DND-41 (cell line): ENCODE measurements at regions not wholly inside any gene's neighbourhood (a gene's known extent, or its start where the extent isn't known, plus 50 kb on each side); places are given as distances from the start of the nearest gene placed in this dataset.

ENCODE experiments used
- CTCF ChIP-seq: IDR thresholded peaks from 2 replicates; pipeline ENCODE4 v1.5.1; 2012; ENCODE audit warnings: borderline replicate concordance, low read length, moderate library complexity, mild to moderate bottlenecking; ENCODE audit not compliant: poor library complexity, severe bottlenecking; ENCODE audit errors: extremely low read depth
- EZH2 ChIP-seq: IDR thresholded peaks from 3 replicates; pipeline ENCODE4 v1.6.1; 2012; ENCODE audit warnings: borderline replicate concordance, low read depth, mild to moderate bottlenecking, moderate library complexity, low read length, inconsistent platforms; ENCODE audit not compliant: severe bottlenecking

- TF ChIP-seq CTCF = no peak
- no peak for TF ChIP-seq EZH2
Observed at GRCh38 chr4:163966612-163967011, 472.1 kb downstream of the TMA16 start.
